Liver (tissue), 3 donors: ENCODE measurements at regions not wholly inside any gene's neighbourhood (a gene's known extent, or its start where the extent isn't known, plus 50 kb on each side); places are given as distances from the start of the nearest gene placed in this dataset.

Experiments used
- ATF3 ChIP-seq: IDR thresholded peaks from 2 replicates; pipeline ENCODE4 v1.6.1; 2016; ENCODE audit warnings: antibody characterized with exemption
- CTCF ChIP-seq: fragments of 150-350 bp; IDR thresholded peaks from 2 replicates; pipeline ENCODE4 v1.5.1; 2017; ENCODE audit warnings: improper control_type of control experiment, low read depth, low read length; ENCODE audit not compliant: missing input control
- FOXA1 ChIP-seq: IDR thresholded peaks from 2 replicates; pipeline ENCODE4 v1.6.1; 2016; ENCODE audit warnings: antibody characterized with exemption
- GABPA ChIP-seq, 2 donors: IDR thresholded peaks in 1 of 2; conservative IDR thresholded peaks in 1 of 2; 2 replicates each; pipeline ENCODE4 v1.6.1; 2016; ENCODE audit warnings: antibody characterized with exemption in 2 of 2, mild to moderate bottlenecking in 1 of 2, moderate library complexity in 1 of 2
- JUND ChIP-seq, 2 donors: IDR thresholded peaks; 2 replicates each; pipeline ENCODE4 v1.6.1; 2016; ENCODE audit warnings: antibody characterized with exemption in 2 of 2
- REST ChIP-seq: IDR thresholded peaks from 2 replicates; pipeline ENCODE4 v1.6.1; 2016; ENCODE audit warnings: antibody characterized with exemption, mild to moderate bottlenecking
- TAF1 ChIP-seq: conservative IDR thresholded peaks from 2 replicates; pipeline ENCODE4 v1.6.1; 2016; ENCODE audit warnings: antibody characterized with exemption, mild to moderate bottlenecking
- YY1 ChIP-seq: IDR thresholded peaks from 2 replicates; pipeline ENCODE4 v1.6.1; 2016; ENCODE audit warnings: antibody characterized with exemption, mild to moderate bottlenecking
- donor health status: healthy.
- donor health status: healthy.

- TF ChIP-seq FOXA1 (no peak), CTCF (no peak), ATF3 (no peak), YY1 (no peak), TAF1 (no peak), GABPA (IDR thresholded peaks at IDR 0.05 in 1 of 2, conservative IDR thresholded peaks at IDR 0.05 in 1 of 2) (no peak), JUND (IDR thresholded peaks at IDR 0.05) (no peak), REST (no peak)
These were observed 448.3 kb upstream of the NRG3 start for GRCh38 chr10:81426722-81427121.
